ENCODE measurements at regions not wholly inside any gene's neighbourhood (a gene's known extent, or its start where the extent isn't known, plus 50 kb on each side); places are given as distances from the start of the nearest gene placed in this dataset.

DNA sequence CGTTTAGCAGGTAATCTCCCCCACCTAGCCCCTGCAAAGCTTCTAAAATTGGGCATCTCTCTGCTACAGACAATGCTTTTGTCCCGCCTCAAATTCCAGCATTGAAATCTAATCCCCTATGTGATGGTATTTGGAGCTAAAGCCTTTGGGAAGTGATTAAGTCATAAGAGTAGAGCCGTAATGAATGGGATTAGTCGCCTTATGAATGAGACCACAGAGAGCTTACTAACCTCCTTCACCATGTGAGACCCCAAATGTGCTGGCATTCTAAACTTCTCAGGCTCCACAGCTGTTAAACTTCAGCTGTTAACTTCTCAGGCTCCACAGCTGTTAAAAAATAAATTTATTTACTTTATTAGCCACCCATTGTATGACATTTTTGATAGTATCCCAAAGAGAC lies 374.2 kb upstream of the BCHE start:
- no peak for TF ChIP-seq POLR2A (conservative IDR thresholded peaks at IDR 0.05)
- no peak for TF ChIP-seq TAF1 (IDR thresholded peaks at IDR 0.05; ENCODE audit: control insufficient read depth, extremely low read depth, insufficient read depth, low read length, severe bottlenecking)
- no peak for TF ChIP-seq SIN3A (IDR thresholded peaks at IDR 0.05; ENCODE audit: borderline replicate concordance in 2 of 2, control insufficient read depth in 1 of 2, low read depth in 2 of 2, low read length in 2 of 2)
- TF ChIP-seq, protein P1, sequence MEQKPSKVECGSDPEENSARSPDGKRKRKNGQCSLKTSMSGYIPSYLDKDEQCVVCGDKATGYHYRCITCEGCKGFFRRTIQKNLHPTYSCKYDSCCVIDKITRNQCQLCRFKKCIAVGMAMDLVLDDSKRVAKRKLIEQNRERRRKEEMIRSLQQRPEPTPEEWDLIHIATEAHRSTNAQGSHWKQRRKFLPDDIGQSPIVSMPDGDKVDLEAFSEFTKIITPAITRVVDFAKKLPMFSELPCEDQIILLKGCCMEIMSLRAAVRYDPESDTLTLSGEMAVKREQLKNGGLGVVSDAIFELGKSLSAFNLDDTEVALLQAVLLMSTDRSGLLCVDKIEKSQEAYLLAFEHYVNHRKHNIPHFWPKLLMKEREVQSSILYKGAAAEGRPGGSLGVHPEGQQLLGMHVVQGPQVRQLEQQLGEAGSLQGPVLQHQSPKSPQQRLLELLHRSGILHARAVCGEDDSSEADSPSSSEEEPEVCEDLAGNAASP (IDR thresholded peaks at IDR 0.05): no peak
- TF ChIP-seq KAT7 (CRISPR knock-in tag; IDR thresholded peaks at IDR 0.05; ENCODE audit: borderline replicate concordance): no peak
- TF ChIP-seq PHF20 (IDR thresholded peaks at IDR 0.05; ENCODE audit: partially characterized antibody): no peak
- no peak for TF ChIP-seq CBFA2T3 (IDR thresholded peaks at IDR 0.05)
- TF ChIP-seq RFX5 (IDR thresholded peaks at IDR 0.05; ENCODE audit: low read depth, low read length): no peak
- TF ChIP-seq, protein P2, sequence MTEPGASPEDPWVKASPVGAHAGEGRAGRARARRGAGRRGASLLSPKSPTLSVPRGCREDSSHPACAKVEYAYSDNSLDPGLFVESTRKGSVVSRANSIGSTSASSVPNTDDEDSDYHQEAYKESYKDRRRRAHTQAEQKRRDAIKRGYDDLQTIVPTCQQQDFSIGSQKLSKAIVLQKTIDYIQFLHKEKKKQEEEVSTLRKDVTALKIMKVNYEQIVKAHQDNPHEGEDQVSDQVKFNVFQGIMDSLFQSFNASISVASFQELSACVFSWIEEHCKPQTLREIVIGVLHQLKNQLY (CRISPR knock-in tag; conservative IDR thresholded peaks at IDR 0.05): no peak
- TF ChIP-seq, protein P3, sequence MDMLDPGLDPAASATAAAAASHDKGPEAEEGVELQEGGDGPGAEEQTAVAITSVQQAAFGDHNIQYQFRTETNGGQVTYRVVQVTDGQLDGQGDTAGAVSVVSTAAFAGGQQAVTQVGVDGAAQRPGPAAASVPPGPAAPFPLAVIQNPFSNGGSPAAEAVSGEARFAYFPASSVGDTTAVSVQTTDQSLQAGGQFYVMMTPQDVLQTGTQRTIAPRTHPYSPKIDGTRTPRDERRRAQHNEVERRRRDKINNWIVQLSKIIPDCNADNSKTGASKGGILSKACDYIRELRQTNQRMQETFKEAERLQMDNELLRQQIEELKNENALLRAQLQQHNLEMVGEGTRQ (CRISPR knock-in tag; IDR thresholded peaks at IDR 0.05): no peak
- TF ChIP-seq ZNF24 (IDR thresholded peaks at IDR 0.05): no peak

All from K562 (cell line).